Endothelial cell (in vitro differentiated cells): ENCODE measurements at regions not wholly inside any gene's neighbourhood (a gene's known extent, or its start where the extent isn't known, plus 50 kb on each side); places are given as distances from the start of the nearest gene placed in this dataset.

Experiments
- DNase-seq: peaks from one replicate; pipeline ENCODE4 v3.0.0; 2021; ENCODE audit warnings: low spot score
- H3K27ac Mint-ChIP-seq: one replicate; pipeline ENCODE4 v1.8.0; 2021; ENCODE audit warnings: mixed read lengths, inconsistent platforms; ENCODE audit not compliant: unreplicated experiment
- H3K27me3 Mint-ChIP-seq: one replicate; pipeline ENCODE4 v1.8.0; 2021; ENCODE audit warnings: mild to moderate bottlenecking, moderate library complexity, mixed read lengths, inconsistent platforms; ENCODE audit not compliant: unreplicated experiment
- H3K36me3 Mint-ChIP-seq: one replicate; pipeline ENCODE4 v1.8.0; 2021; ENCODE audit warnings: mild to moderate bottlenecking, low read depth, mixed read lengths, inconsistent platforms; ENCODE audit not compliant: unreplicated experiment
- H3K4me1 Mint-ChIP-seq: one replicate; pipeline ENCODE4 v1.8.0; 2021; ENCODE audit warnings: mild to moderate bottlenecking, mixed read lengths, inconsistent platforms; ENCODE audit not compliant: unreplicated experiment
- H3K4me3 Mint-ChIP-seq: one replicate; pipeline ENCODE4 v1.8.0; 2021; ENCODE audit warnings: mild to moderate bottlenecking, mixed read lengths, inconsistent platforms; ENCODE audit not compliant: unreplicated experiment
- H3K9me3 Mint-ChIP-seq: one replicate; pipeline ENCODE4 v1.8.0; 2021; ENCODE audit warnings: mixed read lengths, inconsistent platforms; ENCODE audit not compliant: unreplicated experiment
- CTCF ChIP-seq: fragments of 200-600 bp; sonication (generic); IDR thresholded peaks from one replicate; pipeline ENCODE4 v1.5.0; 2021; ENCODE audit warnings: antibody characterized with exemption; ENCODE audit not compliant: unreplicated experiment

- H3K36me3 Mint-ChIP-seq, result no peaks in the 10 kb centered on the region
- no peak overlapping the region for H3K4me3 Mint-ChIP-seq
- peaks cover 30% of the 10 kb centered on the region for H3K9me3 Mint-ChIP-seq
- no peak overlapping the region for H3K27ac Mint-ChIP-seq
- DNase-seq, result no peak
- H3K4me1 Mint-ChIP-seq, result no peaks in the 10 kb centered on the region
- H3K27me3 Mint-ChIP-seq, result no peaks in the 10 kb centered on the region
- TF ChIP-seq CTCF, result no peak
These were observed 329.9 kb upstream of the ISX start for GRCh38 chr22:34736081-34736480.

DNA sequence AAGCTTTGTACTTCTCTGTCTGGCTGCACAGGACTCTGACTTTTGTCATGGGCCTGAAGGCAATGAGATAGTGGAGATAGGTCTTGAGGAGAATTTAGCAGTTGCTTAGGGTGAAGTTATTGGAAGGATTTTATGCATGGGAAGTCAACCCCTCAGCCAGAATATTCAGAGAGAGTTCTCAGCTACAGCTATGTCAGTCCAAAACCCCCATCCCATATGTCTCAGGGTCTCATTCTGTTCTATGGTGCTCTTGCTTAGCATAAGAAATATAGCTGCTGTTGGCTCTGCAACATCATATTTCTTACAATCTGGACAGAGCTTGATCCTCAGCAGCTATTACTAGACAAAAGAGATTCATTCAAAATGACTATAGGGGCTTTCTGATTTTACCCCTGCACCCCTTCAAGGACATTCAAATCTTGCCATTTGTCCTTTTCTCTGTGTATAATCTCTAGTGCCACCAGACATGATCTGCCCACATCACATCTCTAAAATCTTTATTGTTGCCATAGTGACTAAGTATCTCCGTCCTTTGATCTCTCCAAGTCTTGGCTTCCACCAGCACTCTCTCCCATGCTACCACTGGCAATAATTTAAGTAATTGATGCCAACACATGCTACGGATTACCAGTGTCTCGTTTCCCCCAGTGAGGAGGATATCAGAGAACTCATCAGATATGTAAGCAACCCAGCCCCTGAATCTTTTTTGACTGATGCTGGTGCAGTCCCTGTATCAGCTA is 327.1 kb upstream of the ISX start:
- peaks cover 40% of the 10 kb centered on the region for H3K9me3 Mint-ChIP-seq
- H3K27ac Mint-ChIP-seq, result no peak overlapping the region
- no peak for TF ChIP-seq CTCF
- H3K4me1 Mint-ChIP-seq, result no peaks in the 10 kb centered on the region
- no peak for DNase-seq
- H3K36me3 Mint-ChIP-seq, result no peaks in the 10 kb centered on the region
- H3K4me3 Mint-ChIP-seq, result no peak overlapping the region
- H3K27me3 Mint-ChIP-seq, result peaks cover 1% of the 10 kb centered on the region

GRCh38 chr22:34743110-34743751 is 322.7 kb upstream of the ISX start:
- TF ChIP-seq CTCF, result no peak
- no peak for DNase-seq
- Mint-ChIP-seq H3K4me1 (no peaks in the 10 kb centered on the region), H3K4me3 (no peak overlapping the region), H3K27me3 (peaks cover 1% of the 10 kb centered on the region), H3K9me3 (peaks cover 40% of the 10 kb centered on the region), H3K27ac (no peak overlapping the region), H3K36me3 (no peaks in the 10 kb centered on the region)

DNA sequence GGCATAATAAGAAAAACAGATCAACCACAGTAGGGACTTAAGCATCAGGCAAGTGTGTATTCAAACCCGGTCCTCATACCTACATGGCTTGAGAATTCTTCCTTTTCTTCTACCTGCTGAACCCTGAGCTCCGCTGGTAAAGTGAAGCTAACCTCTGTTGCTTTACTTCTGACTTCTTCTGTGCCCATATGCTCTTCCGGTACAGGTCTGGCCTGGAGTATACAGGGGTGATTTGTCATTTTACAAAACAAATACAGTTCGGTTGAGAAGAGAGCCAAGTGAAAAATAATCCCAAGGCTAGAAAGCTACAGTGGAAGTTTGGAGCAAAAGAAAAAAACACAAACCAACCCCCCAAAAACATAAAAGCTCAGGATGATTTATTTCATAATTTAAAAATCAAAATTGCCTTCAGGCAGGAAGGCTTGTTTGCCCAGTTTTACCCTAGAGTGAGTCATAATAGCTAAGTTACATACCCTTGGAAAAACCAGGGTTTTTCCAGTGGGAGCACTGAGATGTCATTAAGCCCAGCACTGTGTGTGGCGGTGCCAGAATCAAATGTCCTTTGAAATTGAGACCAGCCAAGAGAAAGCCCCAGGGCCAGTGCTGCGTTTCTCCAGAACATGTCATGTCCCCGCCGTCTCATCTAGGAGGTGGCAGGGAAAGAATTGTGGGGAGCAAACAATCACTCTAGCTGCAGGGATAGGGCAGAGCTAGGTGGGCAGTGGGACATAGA is 305.5 kb upstream of the ISX start:
- no peak for TF ChIP-seq CTCF
- no peak for DNase-seq
- Mint-ChIP-seq H3K9me3 (peaks cover 37% of the 10 kb centered on the region), H3K4me3 (no peak overlapping the region), H3K27ac (no peak overlapping the region), H3K27me3 (no peaks in the 10 kb centered on the region), H3K4me1 (no peaks in the 10 kb centered on the region), H3K36me3 (peaks cover 4% of the 10 kb centered on the region)

DNA sequence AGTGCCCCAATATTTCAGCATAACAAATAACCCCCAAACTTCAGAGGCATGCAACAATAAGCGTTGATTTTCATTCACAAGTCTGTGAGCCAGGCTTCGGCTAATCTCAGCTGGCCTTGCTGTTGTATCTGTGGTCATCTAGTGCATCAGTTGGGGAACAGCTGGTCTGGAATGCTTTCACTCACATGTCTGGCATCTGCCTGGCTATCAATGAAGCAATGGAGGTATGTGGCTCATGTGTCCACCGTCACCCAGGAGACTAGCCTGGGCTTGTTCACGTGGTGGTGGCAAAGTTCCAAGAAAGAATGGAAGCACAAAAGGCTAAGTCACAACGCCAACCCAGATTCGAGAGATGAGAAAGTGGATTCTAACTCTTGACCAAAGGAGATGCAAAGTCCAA is 304.8 kb upstream of the ISX start:
- Mint-ChIP-seq H3K27me3 (no peaks in the 10 kb centered on the region), H3K4me3 (no peak overlapping the region), H3K9me3 (peaks cover 34% of the 10 kb centered on the region), H3K4me1 (no peaks in the 10 kb centered on the region), H3K36me3 (peaks cover 4% of the 10 kb centered on the region), H3K27ac (no peak overlapping the region)
- no peak for TF ChIP-seq CTCF
- DNase-seq, result no peak
